WERI-Rb-1 (cell line): ENCODE measurements at regions not wholly inside any gene's neighbourhood (a gene's known extent, or its start where the extent isn't known, plus 50 kb on each side); places are given as distances from the start of the nearest gene placed in this dataset.
"Not testable (repeated sequence)": the region's sequence is repeated elsewhere in the genome, so short reads cannot be mapped to it uniquely, and the experiment has no call there.

ENCODE experiments used
- DNase-seq: peaks from one replicate; pipeline ENCODE4 v3.0.0-alpha.2; 2020
- H3K27ac ChIP-seq: fragments of 250-450 bp; sonication (Bioruptor Pico); 2 replicates; pipeline ENCODE4 v1.5.1; 2020; ENCODE audit warnings: mild to moderate bottlenecking, moderate library complexity
- H3K27me3 ChIP-seq: fragments of 250-450 bp; sonication (Bioruptor Pico); 2 replicates; pipeline ENCODE4 v1.5.1; 2021; ENCODE audit warnings: mild to moderate bottlenecking, low read depth, moderate library complexity; ENCODE audit not compliant: insufficient read depth, severe bottlenecking
- H3K36me3 ChIP-seq: fragments of 250-450 bp; sonication (Bioruptor Pico); 2 replicates; pipeline ENCODE4 v1.5.1; 2020; ENCODE audit warnings: mild to moderate bottlenecking, moderate library complexity
- H3K4me3 ChIP-seq: 2 replicates; pipeline ENCODE4 v1.5.1; 2011; ENCODE audit warnings: low read depth, mild to moderate bottlenecking, control low read depth, low read length
- H3K9me3 ChIP-seq: fragments of 250-450 bp; sonication (Bioruptor Pico); 2 replicates; pipeline ENCODE4 v1.5.1; 2021; ENCODE audit warnings: mild to moderate bottlenecking, moderate library complexity; ENCODE audit not compliant: severe bottlenecking

GRCh38 chr7:76763977-76764376, 136.9 kb upstream of the POMZP3 start:
- DNase-seq, H3K27me3 ChIP-seq, H3K9me3 ChIP-seq, H3K36me3 ChIP-seq, H3K4me3 ChIP-seq, H3K27ac ChIP-seq: not testable (repeated sequence)

- not testable (repeated sequence) for H3K27me3 ChIP-seq, H3K4me3 ChIP-seq, H3K27ac ChIP-seq, H3K9me3 ChIP-seq, H3K36me3 ChIP-seq, DNase-seq
Observed at GRCh38 chr7:76760546-76761220, 133.6 kb upstream of the POMZP3 start.

GRCh38 chr7:76739538-76739937, 112.5 kb upstream of the POMZP3 start:
- not testable (repeated sequence) for H3K27me3 ChIP-seq, H3K9me3 ChIP-seq, H3K27ac ChIP-seq, H3K36me3 ChIP-seq, DNase-seq, H3K4me3 ChIP-seq

GRCh38 chr7:76736724-76737123, 109.6 kb upstream of the POMZP3 start:
- H3K9me3 ChIP-seq, H3K27ac ChIP-seq, H3K27me3 ChIP-seq, H3K4me3 ChIP-seq, H3K36me3 ChIP-seq, DNase-seq: not testable (repeated sequence)

- not testable (repeated sequence) for H3K4me3 ChIP-seq, H3K27me3 ChIP-seq, DNase-seq
Observed at GRCh38 chr7:76736091-76736490, 109.0 kb upstream of the POMZP3 start.

GRCh38 chr7:76735668-76736067, 108.6 kb upstream of the POMZP3 start:
- not testable (repeated sequence) for H3K27me3 ChIP-seq, H3K27ac ChIP-seq, DNase-seq, H3K4me3 ChIP-seq, H3K36me3 ChIP-seq, H3K9me3 ChIP-seq

More at GRCh38 chr7:76736091-76736490, 109.0 kb upstream of the POMZP3 start:
- H3K9me3 ChIP-seq, H3K27ac ChIP-seq, H3K36me3 ChIP-seq: not testable (repeated sequence)

GRCh38 chr7:76728571-76728974, 101.5 kb upstream of the POMZP3 start:
- not testable (repeated sequence) for H3K36me3 ChIP-seq, H3K4me3 ChIP-seq, H3K27me3 ChIP-seq, H3K27ac ChIP-seq, H3K9me3 ChIP-seq, DNase-seq

- H3K9me3 ChIP-seq, DNase-seq, H3K27me3 ChIP-seq, H3K4me3 ChIP-seq, H3K27ac ChIP-seq, H3K36me3 ChIP-seq: not testable (repeated sequence)
Observed at GRCh38 chr7:76723928-76724327, 96.8 kb upstream of the POMZP3 start.

- DNase-seq, H3K27me3 ChIP-seq, H3K27ac ChIP-seq, H3K4me3 ChIP-seq, H3K9me3 ChIP-seq, H3K36me3 ChIP-seq: not testable (repeated sequence)
Observed at GRCh38 chr7:76716551-76716950, 89.5 kb upstream of the POMZP3 start.

- not testable (repeated sequence) for H3K9me3 ChIP-seq, H3K27ac ChIP-seq, H3K36me3 ChIP-seq, DNase-seq, H3K4me3 ChIP-seq, H3K27me3 ChIP-seq
Observed at GRCh38 chr7:76712926-76713325, 85.8 kb upstream of the POMZP3 start.

GRCh38 chr7:76711648-76712047, 84.6 kb upstream of the POMZP3 start:
- not testable (repeated sequence) for H3K27me3 ChIP-seq, H3K4me3 ChIP-seq, H3K9me3 ChIP-seq, H3K27ac ChIP-seq, H3K36me3 ChIP-seq, DNase-seq

- not testable (repeated sequence) for H3K27ac ChIP-seq, H3K27me3 ChIP-seq, H3K36me3 ChIP-seq, H3K9me3 ChIP-seq, H3K4me3 ChIP-seq
- peak; percentile 12 for DNase-seq
Observed at GRCh38 chr7:76709703-76710102, 82.6 kb upstream of the POMZP3 start.

GRCh38 chr7:76708446-76708845, 81.4 kb upstream of the POMZP3 start:
- not testable (repeated sequence) for H3K9me3 ChIP-seq, H3K4me3 ChIP-seq, H3K36me3 ChIP-seq, DNase-seq, H3K27ac ChIP-seq, H3K27me3 ChIP-seq

GRCh38 chr7:76703815-76704214, 76.7 kb upstream of the POMZP3 start:
- not testable (repeated sequence) for DNase-seq, H3K9me3 ChIP-seq, H3K27ac ChIP-seq, H3K36me3 ChIP-seq, H3K27me3 ChIP-seq, H3K4me3 ChIP-seq

- H3K27ac ChIP-seq, H3K27me3 ChIP-seq, H3K36me3 ChIP-seq, H3K9me3 ChIP-seq, H3K4me3 ChIP-seq, DNase-seq: not testable (repeated sequence)
Observed at GRCh38 chr7:76686277-76686676, 59.2 kb upstream of the POMZP3 start.
